GM12873 (cell line): ENCODE measurements at regions not wholly inside any gene's neighbourhood (a gene's known extent, or its start where the extent isn't known, plus 50 kb on each side); places are given as distances from the start of the nearest gene placed in this dataset.

Experiments used
- TF ChIP-seq, protein P1 (sequence below): IDR thresholded peaks from 2 replicates; pipeline ENCODE4 v1.5.1; 2012; ENCODE audit warnings: low read depth, mild to moderate bottlenecking, moderate library complexity, low read length, control low read depth; ENCODE audit not compliant: insufficient read depth; ENCODE audit errors: missing control alignments

DNA sequence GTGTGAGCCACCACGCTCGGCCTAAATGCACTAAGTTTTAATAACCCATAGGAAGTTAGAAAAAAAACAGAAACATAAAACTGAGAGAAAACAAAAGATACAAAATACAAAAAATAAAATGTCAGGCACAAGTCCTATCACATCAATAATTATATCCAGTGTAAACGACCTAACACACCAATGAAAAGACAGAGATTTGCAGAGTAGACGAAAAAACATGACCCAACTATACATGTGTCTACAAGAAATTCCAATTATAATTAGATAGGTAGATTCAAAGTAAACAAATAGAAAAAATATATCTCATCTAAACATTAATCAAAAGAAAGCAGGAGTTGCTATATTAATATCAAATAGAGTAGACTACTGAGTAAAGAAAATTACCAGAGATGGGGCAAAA lies 69.4 kb upstream of the NUDT4 start:
- TF ChIP-seq, protein P1, sequence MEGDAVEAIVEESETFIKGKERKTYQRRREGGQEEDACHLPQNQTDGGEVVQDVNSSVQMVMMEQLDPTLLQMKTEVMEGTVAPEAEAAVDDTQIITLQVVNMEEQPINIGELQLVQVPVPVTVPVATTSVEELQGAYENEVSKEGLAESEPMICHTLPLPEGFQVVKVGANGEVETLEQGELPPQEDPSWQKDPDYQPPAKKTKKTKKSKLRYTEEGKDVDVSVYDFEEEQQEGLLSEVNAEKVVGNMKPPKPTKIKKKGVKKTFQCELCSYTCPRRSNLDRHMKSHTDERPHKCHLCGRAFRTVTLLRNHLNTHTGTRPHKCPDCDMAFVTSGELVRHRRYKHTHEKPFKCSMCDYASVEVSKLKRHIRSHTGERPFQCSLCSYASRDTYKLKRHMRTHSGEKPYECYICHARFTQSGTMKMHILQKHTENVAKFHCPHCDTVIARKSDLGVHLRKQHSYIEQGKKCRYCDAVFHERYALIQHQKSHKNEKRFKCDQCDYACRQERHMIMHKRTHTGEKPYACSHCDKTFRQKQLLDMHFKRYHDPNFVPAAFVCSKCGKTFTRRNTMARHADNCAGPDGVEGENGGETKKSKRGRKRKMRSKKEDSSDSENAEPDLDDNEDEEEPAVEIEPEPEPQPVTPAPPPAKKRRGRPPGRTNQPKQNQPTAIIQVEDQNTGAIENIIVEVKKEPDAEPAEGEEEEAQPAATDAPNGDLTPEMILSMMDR = no peak

DNA sequence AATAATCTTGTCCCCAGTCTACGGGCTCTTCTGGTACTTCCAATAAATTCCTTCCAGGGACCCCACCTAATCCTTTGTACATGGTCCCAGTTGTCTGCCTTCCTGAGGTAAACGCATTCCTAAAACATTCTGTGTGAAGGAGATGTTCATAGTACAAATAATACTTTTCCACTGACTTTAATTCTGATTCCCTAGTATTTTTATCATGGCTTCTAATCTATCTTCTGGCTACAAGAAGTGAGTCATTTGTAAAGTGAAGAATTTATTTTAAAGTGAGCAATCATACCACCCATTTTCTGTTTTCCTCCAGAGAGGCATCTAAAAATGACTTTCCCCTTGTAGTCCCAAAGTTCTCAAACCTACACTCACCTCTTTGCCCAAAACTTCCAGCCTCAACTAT lies 65.9 kb upstream of the NUDT4 start:
- TF ChIP-seq, protein P1 = no peak

DNA sequence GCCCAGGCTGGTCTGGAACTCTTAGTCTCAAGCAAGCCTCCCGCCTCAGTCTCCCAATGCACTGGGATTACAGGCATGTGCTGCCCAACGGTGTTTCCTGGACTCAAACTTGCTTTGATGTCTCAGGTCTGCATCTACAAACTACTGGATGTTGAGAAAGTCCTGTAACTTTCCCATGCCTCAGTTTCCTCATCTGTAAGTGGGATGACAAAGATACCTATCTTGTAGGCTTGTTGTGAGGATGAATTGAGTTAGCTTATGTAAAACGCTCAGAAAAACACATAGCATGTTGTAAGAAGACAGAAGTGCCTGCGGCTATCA lies 63.6 kb upstream of the NUDT4 start:
- TF ChIP-seq, protein P1 = no peak

DNA sequence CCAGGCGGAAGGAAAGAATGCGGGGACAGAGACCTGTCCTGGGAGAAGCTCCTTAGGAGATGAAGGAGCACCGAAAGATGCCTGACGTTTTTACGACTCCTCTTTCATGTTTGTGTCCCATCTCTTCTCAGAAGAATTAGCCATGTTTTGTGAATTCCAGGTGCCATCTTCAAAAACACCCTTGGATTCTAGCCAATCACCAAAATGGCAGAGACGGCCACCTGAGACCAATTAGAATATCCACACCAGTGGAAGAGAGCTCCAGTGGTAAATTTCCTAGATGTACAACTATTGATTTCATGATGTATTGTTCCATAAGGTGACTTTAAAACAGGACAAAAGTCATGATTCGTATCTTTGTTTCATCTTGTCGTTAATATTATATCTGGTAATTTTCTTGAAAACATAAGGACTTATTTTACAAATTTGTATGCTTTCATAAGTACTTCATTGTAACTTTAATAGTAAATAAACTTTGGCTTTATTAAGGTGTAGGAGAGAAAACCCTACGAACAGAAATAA lies 62.3 kb upstream of the NUDT4 start:
- TF ChIP-seq, protein P1 = no peak

DNA sequence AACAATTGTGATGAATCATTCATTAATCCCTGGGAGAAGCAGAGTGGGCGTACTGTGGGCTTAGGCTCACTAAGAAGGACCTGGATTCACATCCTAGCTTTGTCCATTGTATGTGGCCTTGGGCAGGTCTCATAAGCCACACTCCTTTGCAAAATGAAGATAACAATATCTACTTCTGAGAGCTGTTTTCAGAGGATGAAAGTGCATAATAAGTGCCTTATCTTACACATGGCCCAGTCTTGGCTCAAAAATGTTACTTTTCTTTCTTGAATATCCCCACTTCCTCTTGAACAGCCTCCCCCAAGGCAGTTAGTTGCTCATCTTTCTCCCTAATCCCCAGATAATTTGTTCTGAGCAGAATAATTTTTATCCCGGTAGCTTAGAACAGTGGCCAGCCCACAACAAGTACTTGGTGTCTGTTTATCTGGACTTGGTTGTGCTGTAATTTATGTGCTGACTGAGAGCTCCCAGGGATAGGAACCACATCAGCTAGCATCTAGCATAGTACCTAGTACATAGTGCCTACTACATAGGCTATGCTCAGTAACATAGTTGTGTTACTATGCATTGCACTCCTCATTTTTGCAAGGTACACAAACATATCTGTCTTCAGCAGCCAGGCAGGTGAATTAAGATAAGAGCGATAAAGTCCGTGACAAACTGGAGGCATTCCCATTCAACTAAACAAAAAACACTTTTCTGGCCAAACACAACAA lies 61.7 kb upstream of the NUDT4 start:
- TF ChIP-seq, protein P1 = no peak

DNA sequence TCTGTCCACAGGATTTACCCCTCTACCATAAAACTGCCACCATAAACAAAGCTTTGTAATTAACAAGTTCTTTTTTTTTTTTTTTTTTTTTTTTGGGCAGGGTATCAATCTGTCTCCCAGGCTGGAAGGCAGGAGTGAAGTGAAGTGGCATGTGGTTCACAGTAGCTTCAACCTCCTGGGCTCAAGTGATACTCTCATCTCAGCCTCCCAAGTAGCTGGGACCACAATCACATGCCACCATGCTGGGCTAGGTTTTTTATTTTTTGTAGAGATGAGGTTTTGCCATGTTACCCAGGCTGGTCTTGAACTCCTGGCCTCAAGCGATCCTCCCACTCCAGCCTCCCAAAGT lies 61.1 kb upstream of the NUDT4 start:
- TF ChIP-seq, protein P1 = no peak

DNA sequence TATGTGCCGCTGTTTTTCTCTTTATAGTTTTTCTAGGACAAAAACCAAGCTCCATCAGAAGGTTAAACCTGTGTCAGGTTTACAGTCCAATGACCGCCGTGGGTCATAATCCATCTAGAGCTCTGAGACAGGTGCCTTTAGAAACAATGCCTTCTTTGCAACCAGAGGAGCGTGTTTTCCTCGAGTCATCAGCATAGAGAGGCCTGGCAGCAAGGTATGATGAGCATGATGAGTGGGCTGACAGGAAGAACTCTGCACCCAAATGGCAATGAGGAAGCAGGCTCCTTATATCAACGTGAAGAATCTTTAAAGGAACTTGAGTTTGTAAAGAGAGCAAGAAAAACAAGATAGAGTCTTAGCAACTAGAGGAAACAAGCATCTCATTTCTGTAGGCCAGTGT lies 60.5 kb upstream of the NUDT4 start:
- TF ChIP-seq, protein P1 = no peak
